Gastroesophageal sphincter (tissue), 3 donors: ENCODE measurements at regions not wholly inside any gene's neighbourhood (a gene's known extent, or its start where the extent isn't known, plus 50 kb on each side); places are given as distances from the start of the nearest gene placed in this dataset.

Experiments used
- CTCF ChIP-seq, 4 experiments: fragments of 200-600 bp in 2 of 4; fragments of 450-650 bp in 2 of 4; sonication (generic) in 1 of 4; IDR thresholded peaks; one replicate each; pipeline ENCODE4 v1.5.1; 2017 to 2019; ENCODE audit warnings: antibody characterized with exemption in 4 of 4, mild to moderate bottlenecking in 2 of 4, moderate library complexity in 2 of 4
- EP300 ChIP-seq: sonication (generic); formaldehyde crosslinking; IDR thresholded peaks from one replicate; pipeline ENCODE4 v1.6.1; 2017; ENCODE audit warnings: antibody characterized with exemption, mild to moderate bottlenecking
- POLR2A ChIP-seq, 2 donors: fragments of 450-650 bp; IDR thresholded peaks; one replicate each; pipeline ENCODE4 v1.6.1; 2017; ENCODE audit warnings: antibody characterized with exemption in 2 of 2, mild to moderate bottlenecking in 2 of 2, moderate library complexity in 1 of 2
- POLR2AphosphoS5 ChIP-seq: sonication (generic); formaldehyde crosslinking; IDR thresholded peaks from one replicate; pipeline ENCODE4 v1.6.1; 2017; ENCODE audit warnings: antibody characterized with exemption

GRCh38 chr3:30306896-30307295, 299.5 kb upstream of the TGFBR2 start:
- no peak for TF ChIP-seq POLR2A (IDR thresholded peaks at IDR 0.05)
- TF ChIP-seq CTCF (IDR thresholded peaks at IDR 0.05), result no peak
- no peak for TF ChIP-seq EP300
- TF ChIP-seq POLR2AphosphoS5, result no peak
